ENCODE measurements at regions not wholly inside any gene's neighbourhood (a gene's known extent, or its start where the extent isn't known, plus 50 kb on each side); places are given as distances from the start of the nearest gene placed in this dataset.
"Not testable (repeated sequence)": the region's sequence is repeated elsewhere in the genome, so short reads cannot be mapped to it uniquely, and the experiment has no call there.

DNA sequence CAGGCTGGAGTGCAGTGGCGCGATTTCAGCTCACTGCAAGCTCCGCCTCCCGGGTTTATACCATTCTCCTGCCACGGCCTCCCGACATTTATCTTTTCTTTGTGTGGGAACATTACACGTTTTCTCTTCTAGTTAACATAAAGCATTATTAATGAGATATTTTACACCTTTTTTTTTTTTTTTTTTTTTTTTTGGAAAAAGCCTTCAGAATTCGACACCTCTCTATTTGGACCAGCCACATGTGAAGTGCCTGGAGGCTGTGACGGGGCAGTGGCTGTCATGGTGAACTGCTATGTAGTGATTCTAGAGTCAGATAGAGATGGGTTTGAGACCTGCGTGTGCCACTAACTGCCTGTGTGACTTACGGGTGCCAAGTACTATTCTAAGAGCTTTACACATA, 64.3 kb downstream of the SMIM38 start:
- no peak for DNase-seq (ENCODE audit: low spot score)

DNA sequence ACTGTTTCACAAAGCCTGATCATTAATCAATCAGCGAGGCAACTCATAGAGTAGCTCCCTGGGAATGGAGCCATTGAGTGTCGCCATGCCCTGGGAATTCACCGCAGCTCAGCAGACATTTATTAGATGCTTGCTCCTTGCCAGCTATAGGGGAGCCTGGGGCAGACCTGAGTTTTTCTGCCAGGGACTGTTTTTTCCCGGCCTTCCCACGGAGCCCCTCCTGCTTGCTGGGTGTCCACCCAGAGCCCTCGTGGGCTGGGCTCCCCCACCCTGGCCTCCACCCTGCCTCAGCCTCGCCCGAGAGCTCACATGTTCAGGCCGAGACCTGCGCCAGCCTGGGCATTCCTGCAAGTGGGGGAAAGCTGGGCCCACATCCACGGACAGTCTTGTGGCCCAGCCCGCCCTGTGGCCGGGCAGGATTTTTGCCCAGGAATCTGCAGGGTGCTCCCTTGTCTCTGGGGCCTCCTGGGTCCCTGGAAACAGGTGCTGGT, 64.9 kb downstream of the SMIM38 start:
- DNase-seq (ENCODE audit: low spot score) = no peak

- no peak for DNase-seq (ENCODE audit: low spot score)
Observed at GRCh38 chr11:69221086-69221485, 65.4 kb downstream of the SMIM38 start.

DNA sequence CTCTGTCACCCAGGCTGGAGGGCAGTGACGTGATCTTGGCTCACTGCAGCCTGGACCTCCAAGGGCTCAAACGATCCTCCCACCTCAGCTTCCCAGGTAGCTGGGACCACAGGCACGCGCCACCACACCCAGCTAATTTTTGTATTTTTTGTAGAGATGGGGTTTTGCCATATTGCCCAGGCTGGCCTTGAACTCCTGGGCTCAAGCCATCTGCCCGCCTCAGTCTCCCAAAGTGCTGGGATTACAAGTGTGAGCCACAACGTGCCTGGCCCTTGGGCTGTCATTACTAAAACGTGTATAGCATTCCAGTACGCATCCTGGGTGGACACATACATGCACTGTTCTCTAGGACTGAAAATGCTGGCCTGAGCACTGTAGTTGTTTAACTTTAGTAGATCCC, 65.9 kb downstream of the SMIM38 start:
- DNase-seq (ENCODE audit: low spot score) = not testable (repeated sequence)

- no peak for DNase-seq (ENCODE audit: low spot score)
Observed at GRCh38 chr11:69227271-69227670, 66.7 kb upstream of the MYEOV start.

GRCh38 chr11:69229511-69229910, 64.4 kb upstream of the MYEOV start:
- no peak for DNase-seq (ENCODE audit: low spot score)

DNA sequence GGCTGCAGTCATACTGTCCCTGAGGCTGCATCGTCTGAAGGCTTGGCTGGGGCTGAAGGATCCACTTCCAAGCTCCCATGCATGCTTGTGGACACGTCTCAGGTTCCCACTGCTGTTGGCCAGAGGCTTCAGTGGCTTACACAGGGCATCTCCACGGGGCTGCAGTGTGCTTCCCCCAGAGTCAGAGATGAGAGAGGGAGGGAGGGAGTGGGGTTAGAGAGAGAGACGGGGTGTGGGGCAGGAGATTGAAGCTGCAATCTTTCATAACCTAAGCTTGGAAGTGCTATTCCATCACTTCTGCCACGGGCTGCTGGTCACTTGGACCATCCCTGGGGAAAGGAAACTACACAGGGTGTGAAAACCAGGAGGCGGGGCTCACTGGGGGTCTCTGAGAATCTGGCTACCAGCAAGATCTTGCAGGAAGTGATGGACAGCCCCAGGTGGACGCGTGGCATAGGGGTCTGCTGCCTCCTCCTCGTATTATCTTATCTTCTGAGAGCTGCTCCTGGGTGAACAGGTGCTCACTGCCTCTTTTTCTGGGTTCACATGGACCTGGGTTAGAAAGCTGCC, 63.0 kb upstream of the MYEOV start:
- DNase-seq (ENCODE audit: low spot score) = no peak

DNA sequence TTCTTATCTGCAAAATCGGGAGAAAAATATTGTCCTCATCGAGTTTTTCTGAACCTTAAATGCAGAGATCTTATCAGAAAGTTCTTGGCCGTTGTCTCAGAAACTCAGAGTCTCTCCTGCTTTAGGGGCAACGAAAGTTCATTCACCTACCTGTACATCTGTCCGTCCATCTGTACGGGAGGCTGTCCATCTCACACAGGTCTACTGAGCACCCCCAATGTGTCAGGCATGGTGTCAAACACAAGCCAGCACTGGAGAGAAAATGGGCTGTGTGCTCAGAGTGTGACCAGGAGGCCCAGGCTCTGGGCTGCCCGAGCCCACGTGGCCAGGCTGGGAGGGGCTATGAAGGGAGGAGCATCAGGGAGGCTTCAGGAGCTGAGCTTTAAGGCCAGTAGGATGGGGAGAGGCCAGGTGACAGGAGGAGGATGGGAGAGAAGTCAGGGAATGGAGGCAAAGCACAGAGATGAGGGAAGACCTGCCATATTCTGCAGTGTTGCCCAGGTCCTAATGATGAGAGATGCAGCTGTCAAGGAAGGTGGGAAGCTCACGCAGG, 62.4 kb upstream of the MYEOV start:
- no peak for DNase-seq (ENCODE audit: low spot score)

DNA sequence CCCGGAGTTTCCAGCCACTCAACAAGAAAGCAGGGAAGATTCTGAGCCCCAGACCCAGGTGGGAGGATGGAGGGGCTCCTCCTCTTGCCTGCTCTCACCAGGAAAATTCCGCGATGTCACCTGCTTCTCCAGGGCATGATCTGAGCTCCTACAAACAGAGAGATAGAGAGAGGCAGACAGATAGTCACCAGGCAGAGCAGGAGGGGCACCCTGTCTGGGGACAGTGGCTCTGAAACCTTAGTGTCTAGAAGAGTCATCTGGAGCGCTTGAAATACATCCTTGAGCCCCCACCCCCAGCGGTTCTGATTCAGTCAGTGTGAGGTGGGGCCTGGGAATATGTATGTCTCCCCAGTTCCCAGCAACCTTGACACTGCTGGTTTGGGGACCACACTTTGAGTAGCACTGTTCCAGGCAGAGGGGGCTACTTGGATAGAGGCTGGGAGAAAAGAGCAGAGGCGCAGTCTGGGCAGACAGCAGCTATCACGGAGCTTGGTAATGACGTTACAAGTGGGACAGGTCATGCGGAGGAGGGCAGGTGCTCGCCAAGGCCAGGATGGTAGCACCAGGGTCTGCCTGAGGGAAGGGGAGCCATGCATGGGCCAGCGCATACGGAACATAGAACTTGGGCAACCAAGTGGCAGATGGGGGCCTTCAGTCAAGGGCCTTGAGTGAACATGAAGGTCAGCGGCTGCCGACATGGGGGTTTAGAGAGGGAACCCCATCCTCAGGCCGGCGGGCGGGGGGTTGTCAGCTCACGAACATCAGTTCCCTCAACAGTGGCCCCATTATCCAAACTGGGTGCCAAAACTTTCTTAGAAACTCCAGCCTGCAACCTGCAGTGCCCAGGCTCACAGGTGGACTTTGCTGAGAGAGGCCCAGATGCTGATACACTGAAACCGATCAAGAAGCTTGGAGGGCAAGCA, 60.9 kb upstream of the MYEOV start:
- DNase-seq (ENCODE audit: low spot score) = no peak

- no peak for DNase-seq (ENCODE audit: low spot score)
Observed at GRCh38 chr11:69233744-69234570, 60.0 kb upstream of the MYEOV start.

DNA sequence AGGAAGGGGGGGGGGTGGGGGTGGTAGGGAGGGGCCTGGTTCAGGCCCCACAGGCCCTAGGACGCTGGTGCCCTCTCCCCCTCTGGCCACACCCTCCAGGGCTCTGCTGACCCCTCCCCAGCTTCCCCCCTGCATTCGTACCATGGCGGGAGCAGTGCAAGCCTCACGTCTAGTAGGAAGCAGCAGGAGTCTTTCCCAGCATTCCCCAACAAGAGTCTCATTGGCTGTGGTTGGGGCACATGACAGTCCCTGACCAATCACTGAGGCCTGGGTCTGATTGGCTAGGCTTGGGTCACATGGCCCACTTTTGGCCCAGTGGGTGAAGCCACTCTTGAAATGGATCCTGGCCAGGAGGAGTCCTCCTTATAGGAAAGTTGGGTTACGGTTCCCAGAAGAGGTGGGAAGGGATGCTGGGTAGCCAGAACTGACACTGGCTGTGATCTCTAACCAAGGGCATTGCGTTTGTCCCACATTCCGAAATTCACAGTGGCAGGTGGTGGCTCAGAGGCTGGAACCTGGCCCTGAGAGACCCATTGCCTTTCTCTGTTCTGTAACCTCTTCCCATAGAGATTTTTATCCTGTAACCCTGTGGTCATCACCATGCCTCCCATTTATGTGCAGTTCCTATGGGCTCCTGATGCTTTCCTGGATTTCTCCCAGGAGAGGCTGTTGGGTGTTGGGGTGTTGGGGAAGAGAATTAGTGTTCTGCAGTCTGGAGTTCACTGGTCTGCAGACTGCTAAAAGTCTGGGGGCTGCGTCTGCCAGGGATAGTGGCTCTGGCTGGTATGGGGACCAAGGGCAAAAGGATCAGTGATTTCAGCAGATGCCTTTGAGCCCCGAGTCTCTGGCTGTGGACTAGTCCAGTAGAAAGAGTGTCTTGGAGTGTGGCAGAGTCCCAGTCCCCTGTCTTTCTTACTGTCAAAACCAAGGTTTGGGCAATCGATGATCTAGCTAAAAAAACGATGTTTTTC, 58.9 kb upstream of the MYEOV start:
- DNase-seq (ENCODE audit: low spot score) = no peak

GRCh38 chr11:69238573-69239351, 55.2 kb upstream of the MYEOV start:
- no peak for DNase-seq (ENCODE audit: low spot score)

GRCh38 chr11:69239641-69240040, 54.3 kb upstream of the MYEOV start:
- DNase-seq (ENCODE audit: low spot score) = no peak

DNA sequence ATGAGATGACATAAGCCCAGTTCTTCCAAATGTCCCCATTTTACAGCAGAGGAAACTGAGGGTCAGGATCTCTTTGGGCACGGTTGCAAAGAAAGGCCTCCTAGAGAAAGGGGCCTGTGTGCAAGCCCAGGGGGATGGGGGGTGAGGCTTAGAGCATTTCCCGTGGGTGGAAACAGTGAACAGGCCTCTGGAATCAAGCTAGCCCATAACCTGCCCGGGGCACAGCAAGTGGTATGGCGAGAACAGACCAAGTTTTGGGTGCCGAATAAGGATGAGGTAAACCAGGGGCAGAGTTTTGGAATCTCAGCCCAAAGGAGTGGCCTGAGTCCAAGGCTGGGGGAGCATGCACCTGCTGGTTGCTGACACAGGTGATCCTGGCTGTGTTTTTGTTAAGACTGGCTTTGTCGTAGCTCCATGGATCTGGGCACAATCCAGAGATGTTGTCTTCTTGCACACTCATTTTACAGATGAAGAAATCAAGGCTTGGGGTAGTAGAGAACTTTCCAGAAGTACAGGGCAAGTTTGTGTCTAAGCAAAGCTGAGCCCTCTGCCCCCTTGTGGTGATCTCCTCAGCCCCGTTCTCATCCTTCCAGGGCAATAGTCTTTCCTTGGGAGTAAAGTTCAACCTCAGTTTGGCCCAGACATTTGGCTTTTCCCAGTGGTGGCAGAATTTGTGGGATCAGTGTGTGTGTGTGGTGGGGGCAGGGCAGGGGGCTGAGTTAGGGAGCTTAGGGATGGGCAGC, 53.5 kb upstream of the MYEOV start:
- no peak for DNase-seq (ENCODE audit: low spot score)

DNA sequence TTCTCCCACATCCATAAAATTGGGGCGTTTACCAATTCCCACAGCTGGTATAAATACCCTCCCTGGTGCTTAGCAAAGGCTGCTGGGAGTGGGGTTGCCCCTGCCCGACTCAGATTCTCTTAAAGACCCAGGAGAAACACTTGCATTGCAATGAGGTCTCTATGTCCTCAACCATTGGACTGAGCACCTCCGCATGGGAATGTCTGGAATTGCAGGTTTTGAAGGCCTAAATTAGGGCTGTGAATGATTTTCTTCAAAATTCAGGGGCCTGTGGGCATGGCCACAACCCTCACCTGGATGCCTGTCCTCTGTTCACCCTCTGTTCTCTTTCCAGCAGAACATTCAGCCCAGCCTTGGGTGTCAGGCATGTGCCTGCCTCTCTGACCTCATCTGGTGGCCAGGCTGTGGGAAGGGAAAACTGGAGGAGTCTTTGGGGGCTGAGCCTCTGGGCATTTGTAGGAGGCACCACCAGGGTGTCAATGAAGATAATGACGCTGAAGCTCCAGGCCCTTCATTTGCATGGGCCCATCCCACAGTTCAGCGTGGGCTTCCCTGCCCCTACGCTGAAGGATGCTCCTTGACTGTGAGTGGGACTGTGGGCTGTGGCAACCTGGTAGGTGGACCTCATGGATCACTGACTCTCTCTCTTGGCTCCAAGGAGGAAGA, 52.7 kb upstream of the MYEOV start:
- DNase-seq (ENCODE audit: low spot score) = no peak

- DNase-seq (ENCODE audit: low spot score) = no peak
Observed at GRCh38 chr11:69241844-69242243, 52.1 kb upstream of the MYEOV start.

- no peak for DNase-seq (ENCODE audit: low spot score)
Observed at GRCh38 chr11:69242266-69242920, 51.6 kb upstream of the MYEOV start.

GRCh38 chr11:69243496-69244200, 50.3 kb upstream of the MYEOV start:
- no peak for DNase-seq (ENCODE audit: low spot score)
